Umbilical cord (tissue), 1 donor: ENCODE measurements at regions not wholly inside any gene's neighbourhood (a gene's known extent, or its start where the extent isn't known, plus 50 kb on each side); places are given as distances from the start of the nearest gene placed in this dataset.
A peak's percentile ranks its signal among the peaks of the same experiment; 100 is the strongest.

Source experiments
- DNase-seq: peaks from one replicate; pipeline ENCODE4 v3.0.0-alpha.2; 2015; ENCODE audit warnings: low spot score

DNA sequence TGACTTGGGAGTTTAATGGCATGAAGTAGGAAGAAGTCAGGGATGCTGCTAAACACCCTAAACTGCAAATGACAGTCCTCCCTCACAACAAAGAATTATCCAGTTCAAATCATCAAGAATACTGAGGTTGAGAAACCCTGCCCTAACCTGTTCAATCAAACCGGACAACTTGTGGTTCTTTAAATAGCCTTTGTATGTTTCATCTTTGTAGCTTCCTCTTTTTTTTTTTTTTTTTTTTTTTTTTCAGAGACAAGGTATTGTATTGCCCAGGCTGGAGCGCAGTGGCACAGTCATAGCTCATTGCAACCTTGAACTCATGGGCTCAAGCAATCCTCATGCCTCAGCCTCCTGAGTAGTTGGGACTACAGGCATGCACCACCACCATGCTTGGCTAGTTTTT, 52.5 kb upstream of the TTC29 start:
- DNase-seq: no peak

DNA sequence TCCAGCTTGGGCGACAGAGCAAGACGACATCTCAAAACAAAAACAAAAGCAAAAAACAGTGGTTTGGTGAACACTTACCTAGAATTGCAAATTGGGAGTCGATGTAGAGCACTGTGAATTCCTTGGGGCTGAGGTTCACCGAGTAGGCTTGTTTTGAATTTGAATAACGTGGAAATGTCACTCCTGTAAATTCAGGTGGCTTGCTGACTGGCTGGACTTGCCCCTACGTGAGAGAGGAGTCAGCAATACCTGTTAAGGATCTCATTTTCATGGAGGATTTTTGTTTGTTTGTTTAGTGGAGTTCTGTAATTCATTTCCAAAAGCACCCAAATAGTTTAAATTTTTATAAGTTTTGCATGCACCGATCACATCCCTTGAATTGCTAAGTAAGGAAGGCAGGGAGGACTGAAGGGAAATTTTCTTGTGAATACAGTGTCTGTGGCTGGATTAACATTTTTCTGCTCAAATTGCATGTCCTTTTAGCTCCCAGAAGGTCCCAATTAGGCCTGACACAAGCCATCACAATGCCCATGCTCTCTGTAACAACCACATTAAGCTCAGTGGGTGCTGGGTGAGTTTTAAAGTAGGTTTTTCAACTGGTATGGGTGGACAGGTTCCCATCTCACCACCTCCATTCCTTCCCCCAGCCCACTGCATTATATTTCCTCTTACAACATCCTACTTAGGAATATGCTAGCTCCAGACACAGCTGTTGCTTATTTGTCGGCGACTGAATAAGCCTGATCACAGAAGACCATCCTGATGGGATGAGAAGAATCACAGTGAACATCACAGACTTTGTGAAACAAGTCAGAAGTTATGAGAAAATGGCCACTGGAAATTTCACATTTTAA, 58.5 kb upstream of the TTC29 start:
- DNase-seq: no peak

DNA sequence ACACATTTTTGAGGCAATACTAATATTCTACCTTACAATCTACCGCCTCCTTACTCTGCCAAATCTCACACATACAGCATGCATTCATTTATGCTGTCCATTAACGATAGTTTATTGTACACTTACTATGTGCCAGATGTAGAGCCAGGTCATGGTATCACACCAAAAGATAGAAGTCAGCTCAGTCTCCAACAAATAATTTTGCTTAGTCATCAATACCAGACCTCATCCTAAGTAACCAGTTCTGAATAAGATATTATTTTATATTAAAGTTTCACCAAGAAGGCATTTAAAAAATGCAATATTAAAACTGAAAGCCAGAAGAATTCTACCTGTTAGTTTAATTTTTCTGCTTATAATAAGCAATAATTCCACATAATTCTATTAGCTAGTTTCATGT, 60.6 kb upstream of the TTC29 start:
- DNase-seq: no peak

DNA sequence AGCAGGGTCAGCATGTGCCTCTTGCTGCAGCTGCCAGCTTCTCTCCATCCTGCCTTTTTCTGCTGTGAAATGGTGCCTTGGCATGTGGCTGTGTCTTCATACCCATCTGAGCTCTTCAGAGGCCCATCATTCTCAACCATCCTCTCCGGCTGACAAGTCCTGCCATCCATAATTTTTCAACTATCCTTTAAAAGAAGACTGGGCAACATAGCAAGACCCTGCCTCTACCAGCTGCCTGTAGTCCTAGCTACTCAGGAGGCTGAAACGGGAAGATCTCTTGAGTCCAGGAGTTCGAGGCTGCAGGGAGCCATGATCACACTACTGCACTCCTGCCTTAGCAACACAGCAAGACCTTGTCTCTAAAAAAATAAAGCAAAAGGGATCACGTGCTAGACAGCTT, 64.2 kb upstream of the TTC29 start:
- no peak for DNase-seq

DNA sequence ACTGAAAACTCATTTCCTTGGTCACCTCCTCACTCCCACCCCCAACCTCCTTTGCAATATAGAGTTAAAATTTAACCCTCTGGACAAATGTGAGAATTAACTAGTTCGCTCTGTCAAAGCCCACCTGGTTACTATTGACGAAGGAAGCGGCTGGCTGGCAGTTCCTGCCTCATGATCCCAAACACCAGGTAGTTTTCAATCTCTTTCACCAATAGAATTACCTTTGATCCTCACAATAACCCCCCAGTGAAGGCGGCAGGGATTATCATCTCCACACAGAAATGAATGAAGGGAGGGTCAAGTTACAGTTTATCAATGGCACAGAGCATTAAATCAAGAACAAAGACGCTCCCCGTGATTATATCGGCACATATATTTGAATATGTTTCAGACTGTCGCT, 65.7 kb upstream of the TTC29 start:
- no peak for DNase-seq

DNA sequence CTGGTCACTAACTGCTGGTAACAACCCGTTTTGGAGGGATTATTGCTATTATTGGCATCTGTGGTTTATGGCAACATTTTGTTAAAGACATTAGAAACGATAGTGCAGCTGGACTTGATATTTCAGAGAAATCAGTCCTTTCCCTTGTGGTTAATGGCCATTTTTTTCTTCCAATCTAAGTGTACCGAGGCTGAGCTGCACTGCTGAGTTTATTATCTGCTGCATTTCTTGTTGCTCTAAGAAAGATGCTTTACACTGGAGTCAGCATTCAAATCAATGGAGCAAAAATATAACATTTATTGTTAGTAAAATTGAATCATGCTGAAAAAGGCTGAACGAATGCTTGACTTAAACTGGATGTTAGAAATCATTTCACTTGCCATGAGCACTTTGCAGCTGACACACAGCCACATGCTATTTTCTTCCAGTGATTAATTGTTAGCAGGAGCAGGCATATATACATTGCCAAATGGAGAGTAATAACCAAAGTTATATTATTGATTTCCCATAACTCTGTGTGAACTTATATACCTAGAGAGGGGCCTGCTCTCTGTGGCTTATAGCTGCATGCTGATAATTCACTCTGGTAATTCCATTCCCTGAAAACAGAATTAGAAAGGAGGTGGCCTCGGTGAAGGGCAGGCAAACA, 66.5 kb upstream of the TTC29 start:
- no peak for DNase-seq

DNA sequence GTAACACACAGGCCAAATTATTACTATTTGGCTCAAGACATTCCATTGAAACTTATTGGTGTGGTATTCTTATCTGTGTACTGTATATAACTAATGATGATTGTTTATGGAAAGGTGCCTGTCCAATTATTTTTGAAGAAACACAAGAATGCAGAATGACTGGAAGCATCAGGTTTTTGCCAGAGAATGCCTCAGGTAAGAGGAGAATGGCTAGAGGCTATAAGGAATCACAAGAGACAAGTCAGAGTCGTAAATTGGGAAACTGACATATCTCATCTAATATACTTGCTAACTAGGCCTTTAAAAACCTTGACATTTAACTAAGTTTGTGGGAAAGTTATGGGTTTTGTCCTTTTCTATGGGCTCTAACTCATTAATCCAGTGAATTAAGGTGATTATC, 69.3 kb upstream of the TTC29 start:
- no peak for DNase-seq

DNA sequence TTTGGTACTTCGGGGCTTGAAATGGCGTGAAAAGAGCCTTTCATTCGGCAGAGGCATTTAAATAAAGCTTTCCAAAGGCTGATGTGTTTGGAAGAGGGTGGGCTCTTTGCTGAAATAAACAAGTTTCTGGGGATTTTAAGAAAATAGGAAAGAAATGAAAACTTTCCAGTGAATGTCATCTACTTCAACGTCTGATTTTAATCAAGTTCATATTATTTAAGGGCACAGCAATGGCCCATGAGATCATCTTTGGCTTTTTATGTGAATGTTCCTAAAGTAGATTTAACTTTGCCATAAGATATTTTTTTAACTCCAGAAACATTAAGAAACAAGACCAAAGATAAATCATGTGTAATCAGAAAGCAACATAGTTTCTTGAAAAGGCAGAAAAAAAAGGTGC, 69.8 kb upstream of the TTC29 start:
- DNase-seq: no peak

DNA sequence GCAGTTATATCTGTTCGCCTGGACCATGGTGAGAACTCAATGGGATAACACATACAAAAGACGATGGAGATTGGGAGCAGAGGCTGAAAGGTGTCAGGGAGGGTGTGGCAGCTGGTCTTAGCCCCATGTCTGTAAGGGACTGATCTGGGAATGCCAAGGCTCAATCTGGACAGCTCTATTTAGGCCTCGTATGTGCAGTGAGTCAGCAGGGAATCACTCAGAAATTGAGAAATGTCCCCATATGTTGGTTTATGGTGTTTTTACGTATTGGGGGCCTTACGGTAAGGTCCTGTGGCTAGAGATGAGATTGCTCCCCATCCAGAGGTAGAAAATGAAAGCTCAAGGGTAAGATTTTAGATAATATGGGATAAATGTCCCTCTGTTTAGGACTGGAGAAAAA, 71.4 kb upstream of the TTC29 start:
- DNase-seq: no peak

DNA sequence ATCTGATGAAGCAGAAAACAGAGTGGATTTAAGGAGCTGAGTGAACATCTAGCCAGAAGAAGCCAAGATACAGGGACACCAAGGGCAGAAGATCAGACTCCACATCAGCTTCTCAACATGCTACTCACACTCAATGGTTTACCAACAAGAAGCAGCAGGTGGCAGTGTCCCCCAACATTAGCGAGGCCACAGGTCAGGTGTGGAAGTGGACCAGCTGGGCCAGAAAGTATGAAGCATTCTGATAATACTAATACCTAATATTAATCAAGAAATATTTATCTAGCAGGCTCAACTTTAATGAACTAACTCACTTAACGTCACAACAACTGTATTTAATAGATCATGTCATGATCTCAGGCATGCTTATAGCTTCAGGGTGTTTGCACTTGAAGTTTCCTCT, 73.4 kb upstream of the TTC29 start:
- DNase-seq: peak; percentile 37

DNA sequence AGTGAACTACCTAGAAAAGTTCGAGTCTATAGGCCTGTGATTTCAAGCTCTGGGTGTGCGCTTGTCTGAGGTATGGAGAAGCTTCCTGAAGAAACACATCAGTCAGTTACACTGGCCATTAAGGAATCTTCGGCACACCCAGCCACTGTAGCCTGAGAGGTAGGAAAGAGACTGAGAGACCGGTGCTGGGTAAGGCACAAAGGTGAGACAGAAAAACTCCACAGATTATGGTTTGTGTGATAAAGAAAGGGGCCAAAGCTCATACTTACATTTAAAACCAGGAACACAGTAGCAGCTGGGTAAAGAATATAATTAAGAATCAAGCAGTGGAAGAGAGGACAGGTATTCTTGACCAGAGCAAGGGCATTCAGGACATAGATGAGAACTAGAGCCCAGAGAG, 74.8 kb upstream of the TTC29 start:
- DNase-seq: no peak

DNA sequence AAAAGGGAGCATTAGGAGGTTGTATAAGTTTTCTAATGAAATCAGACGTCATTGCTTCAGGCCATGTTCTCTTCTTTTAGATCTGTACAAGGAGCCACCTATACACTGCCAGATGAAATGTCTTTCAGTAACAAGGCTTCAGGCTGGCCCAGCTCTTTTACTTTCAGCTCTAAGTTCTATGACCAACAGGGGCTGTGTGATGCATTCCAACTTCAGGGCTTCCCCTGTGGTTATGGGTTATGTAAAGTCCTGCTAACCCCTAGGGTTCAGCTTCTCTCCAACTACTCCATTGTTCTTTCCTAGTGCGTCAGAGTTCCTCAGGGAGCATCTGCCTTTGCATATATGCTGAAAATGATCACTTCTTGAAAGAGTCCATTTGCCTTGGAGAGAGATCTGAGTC, 79.4 kb upstream of the TTC29 start:
- no peak for DNase-seq

DNA sequence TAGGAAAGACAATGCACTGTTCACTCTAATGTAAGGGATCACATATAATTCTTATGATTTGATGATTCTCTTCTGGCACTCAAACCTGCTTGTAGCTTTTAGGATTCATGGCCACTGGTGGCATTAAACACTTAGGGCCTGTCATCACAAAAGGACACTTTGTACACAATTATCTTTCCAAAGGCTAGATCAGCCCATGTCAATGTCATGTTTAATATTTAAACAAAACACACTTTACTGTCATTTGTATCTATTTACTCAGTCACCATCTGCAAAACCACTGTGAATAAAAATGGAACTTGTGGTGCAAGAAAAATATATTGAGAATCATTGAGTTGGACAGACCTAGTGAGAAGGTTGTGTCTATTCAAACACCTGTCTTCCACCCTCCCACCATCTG, 83.6 kb upstream of the TTC29 start:
- DNase-seq: no peak

DNA sequence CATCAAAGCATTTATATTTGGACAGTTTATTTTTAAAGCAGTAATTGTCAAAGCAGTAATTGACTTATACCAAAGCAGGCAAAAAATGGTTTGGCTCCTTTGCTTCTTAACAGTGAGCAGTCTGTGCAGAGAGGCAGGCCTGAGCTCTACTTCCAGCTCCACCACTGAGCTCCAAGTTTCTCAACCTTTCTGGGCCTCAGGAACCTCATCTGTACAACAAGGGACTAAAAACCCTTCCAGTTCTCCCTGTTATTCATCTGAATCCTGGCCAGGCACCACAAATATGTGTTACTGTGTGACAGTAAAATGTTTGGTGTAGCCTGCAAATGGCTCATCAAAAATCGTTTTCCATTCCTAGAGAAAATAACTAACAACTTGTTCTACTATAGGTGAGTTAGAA, 88.7 kb upstream of the TTC29 start:
- no peak for DNase-seq

DNA sequence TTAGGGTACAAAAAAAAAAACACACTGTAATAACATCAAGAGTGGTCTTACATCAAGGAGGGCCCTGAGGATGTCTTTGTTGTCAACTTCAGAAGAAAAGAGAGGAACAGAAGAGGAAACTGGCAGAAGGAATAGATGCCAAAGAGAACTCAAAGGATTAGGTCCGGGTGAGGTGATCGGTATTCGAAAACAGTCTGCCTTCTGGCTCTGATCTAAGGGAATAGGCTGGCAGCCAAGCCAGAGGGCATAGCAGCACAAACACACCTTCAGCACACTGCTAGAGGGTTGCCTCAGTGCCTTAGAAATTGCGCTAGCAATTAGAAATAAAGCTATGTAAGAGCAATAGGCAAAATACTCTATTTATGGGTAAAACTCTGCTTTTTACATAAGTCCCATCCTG, 91.4 kb upstream of the TTC29 start:
- no peak for DNase-seq

DNA sequence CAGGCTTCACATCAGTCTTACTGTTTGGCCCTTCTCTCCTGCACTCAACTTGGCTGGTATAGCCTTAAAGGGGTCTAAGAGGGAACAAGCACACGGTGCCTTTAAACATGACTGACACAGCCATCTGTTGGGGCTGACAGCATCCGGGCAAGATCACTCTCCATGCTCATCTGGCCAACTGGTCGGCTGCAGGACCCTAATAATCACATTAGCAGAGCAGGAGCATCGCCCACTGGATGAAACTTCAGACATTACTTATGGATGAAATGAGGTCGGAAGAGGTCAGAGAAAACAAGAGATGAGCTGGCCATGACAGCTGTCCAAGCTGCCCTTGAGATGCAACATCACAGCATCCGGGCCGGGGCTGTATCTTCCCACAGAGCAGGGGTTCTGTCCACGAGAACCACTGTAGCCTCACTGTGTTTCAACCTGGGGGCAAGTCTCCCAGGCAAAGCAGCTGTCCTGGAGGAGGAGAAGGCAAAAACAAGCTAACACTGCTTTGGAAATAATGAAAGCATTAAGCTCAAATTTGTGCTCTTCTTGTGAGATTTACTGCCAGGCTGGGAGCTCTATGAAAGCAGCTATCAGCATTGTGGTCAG, 94.4 kb upstream of the TTC29 start:
- no peak for DNase-seq

DNA sequence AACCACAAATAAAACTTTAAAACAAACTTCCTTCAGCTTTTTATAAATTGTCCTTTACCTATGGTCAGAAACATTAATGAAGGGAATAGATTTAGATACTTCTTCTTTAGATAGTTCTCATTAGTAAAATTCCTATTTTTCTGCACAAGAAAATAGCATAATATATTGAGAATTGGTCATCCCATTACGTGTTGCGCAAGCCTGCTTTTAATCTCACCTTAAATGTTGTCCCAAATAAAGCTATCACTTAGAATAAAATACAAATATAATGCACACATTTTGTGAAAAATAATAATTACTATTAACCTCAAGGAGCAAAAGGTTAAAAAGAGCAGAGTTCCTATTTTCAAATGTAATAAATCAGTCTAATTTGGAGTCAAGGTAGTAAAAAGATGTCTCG, 95.2 kb upstream of the TTC29 start:
- DNase-seq: no peak

DNA sequence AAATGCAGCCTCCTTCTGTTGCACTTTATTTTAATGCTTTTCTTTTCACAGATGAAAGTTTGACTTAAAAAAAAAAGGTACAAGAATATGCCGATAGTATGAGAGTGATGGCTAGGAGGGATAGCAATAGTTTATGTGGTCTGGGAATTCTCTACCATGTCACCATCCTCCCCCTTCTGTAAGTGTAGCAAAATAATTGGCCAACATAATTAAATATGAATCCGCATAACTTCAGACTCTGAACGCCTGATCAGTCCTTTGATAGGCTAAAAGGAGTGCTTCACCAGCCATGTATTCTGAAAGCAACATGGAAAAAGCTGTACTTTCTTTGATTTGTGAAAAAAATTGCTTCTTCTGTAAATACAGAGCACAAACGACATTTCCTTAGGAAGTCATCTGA, 95.7 kb upstream of the TTC29 start:
- no peak for DNase-seq

DNA sequence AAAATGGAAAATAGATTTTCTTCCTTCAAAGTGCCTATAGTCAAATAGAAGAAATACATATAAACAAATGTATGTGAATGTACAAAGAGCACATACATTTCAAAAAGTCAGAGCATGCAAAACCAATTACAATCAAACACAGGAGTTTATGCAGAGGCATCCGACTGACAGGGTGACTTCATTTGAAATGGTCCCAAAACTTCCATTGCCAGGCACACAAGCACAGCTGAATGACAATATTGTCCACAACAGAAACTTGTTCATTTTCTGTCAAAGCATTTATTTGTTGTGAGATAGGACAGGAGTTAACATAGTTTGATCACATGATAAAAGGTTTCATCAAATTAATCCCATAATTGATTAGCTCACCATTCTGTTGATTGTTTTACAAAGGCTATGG, 96.4 kb upstream of the TTC29 start:
- DNase-seq: no peak

DNA sequence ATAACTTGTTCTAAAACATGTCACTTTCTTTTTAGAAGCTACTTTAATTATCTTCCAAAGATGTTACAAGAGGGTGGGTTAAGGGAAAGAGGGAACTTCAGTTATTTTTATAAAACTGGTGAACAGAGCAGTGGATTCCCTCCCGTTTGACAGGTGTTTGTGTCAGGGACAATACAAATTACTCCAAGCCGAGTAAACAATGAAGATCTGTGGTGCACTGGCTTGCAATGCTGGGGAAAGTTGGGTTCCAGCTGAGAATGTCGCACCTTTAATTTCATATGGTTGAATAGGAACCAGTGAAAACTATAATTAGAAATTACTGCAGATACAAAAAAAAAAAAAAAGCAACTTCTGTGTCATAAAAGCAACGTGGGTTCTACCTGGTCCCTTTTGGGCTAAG, 98.6 kb upstream of the TTC29 start:
- no peak for DNase-seq

DNA sequence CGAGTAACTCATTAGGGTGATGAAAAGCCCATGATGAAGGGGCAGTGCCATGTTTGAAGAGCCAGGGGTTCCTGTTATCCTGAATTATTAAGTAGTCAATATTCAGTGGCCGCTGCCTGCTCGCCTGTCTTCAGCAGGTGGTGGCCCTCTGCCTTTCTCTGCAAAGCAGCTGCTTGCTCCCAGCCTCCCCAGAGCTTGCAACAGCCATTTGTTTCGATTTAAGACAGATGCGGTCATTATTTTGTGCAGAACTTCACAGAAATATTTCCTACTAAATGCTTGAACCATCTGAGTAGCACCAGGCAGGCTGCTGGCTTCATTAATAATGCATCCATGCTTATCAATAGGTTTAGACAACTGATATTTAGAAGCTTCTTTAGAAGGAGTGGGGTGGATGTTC, 104.3 kb upstream of the TTC29 start:
- no peak for DNase-seq

DNA sequence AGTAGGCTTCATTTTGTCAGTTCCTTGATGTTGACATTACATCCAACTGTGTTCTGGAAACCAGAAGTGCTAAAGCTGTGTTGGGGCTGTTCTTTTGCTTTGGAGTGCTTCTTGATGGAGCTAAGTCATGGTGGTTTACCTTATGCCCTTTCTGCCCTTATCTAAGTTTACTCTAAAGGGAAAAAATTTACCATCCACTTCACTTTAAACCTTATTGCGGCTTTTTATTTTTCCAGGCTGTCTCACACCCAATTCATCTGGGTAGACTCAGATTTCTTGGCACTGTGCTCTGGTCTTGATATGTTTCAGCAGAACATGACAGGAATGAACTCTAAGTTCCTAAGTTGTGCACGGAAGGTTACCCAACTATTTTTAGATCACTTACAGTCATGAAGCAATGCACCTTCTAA, 104.7 kb upstream of the TTC29 start:
- DNase-seq: peak; percentile 70

DNA sequence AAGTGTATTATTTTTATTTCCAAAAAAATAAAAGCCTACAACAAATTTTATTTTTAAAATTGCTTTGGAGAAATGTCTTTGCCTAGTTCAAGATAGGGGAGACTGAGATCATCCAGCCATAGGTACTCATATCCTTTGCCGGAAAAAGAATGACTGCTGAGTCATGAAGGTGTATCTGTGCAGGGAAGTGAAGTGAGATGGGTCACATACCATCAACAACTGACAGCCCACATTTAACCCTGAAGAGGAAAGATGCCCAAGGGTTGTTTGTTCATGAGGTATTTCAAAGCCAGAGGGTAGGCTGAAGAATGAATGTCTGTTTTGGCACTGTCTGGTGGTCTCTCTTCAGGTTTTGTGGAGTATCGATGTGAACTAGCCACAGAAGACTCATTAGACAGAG, 106.7 kb upstream of the TTC29 start:
- no peak for DNase-seq
